ENCODE measurements at regions not wholly inside any gene's neighbourhood (a gene's known extent, or its start where the extent isn't known, plus 50 kb on each side); places are given as distances from the start of the nearest gene placed in this dataset.

DNA sequence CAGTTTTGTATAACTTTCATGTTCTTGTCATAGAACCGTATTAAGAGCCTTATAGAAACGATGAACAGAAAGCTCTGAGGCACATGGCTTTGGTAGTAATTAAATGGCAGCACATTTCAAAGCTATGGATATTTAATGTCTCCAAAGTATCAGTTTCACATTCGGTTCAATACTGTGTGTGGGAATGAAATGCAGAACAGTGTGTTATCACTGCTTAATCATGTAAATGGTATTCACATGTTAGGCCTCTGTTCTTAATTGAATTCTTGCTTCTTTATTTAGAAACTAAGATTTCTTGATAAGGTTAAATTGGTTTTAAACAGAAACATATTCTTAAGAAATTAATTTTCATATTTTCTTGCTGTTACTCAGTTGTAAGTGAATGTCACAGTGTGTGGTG lies 701.0 kb upstream of the PITX2 start (continued):
- TF ChIP-seq HDAC6 (IDR thresholded peaks at IDR 0.05; ENCODE audit: low read depth, low read length) = no peak
- no peak for TF ChIP-seq BCL11A (IDR thresholded peaks at IDR 0.05; ENCODE audit: low read depth in 2 of 2, low read length in 2 of 2)
- TF ChIP-seq RAD21 (IDR thresholded peaks at IDR 0.05 in 1 of 2, conservative IDR thresholded peaks at IDR 0.05 in 1 of 2; ENCODE audit: low read depth in 2 of 2, low read length in 2 of 2) = no peak
